Stomach (tissue), 8 donors: ENCODE measurements at regions not wholly inside any gene's neighbourhood (a gene's known extent, or its start where the extent isn't known, plus 50 kb on each side); places are given as distances from the start of the nearest gene placed in this dataset.

Experiments used
- DNase-seq, 2 donors: peaks; one replicate each; pipeline versions ENCODE4 v3.0.0 to v3.0.0-alpha.2; 2013 to 2019
- H3K27ac ChIP-seq, 5 donors: fragments of 200-600 bp in 4 of 5; sonication (generic) in 4 of 5; one replicate each; pipeline ENCODE4 v1.5.1; 2013 to 2019; ENCODE audit warnings: mild to moderate bottlenecking in 1 of 5, moderate library complexity in 1 of 5
- H3K27me3 ChIP-seq, 3 donors: fragments of 200-600 bp; sonication (generic); one replicate each; pipeline ENCODE4 v1.5.1; 2017 to 2019; ENCODE audit warnings: mixed run types in 1 of 3
- H3K36me3 ChIP-seq, 4 donors: fragments of 200-600 bp; sonication (generic); 1 replicate in 3 of 4; 2 replicates in 1 of 4; pipeline ENCODE4 v1.5.1; 2016 to 2019
- H3K4me1 ChIP-seq, 4 donors: fragments of 200-600 bp; sonication (generic); one replicate each; pipeline ENCODE4 v1.5.1; 2016 to 2019
- H3K4me3 ChIP-seq, 4 donors: fragments of 200-600 bp; sonication (generic) in 3 of 4; one replicate each; pipeline ENCODE4 v1.5.1; 2016 to 2019; ENCODE audit warnings: mild to moderate bottlenecking in 1 of 4
- H3K9me3 ChIP-seq, 4 donors: fragments of 200-600 bp; sonication (generic); one replicate each; pipeline ENCODE4 v1.5.1; 2016 to 2019
- EP300 ChIP-seq: sonication (generic); formaldehyde crosslinking; IDR thresholded peaks from one replicate; pipeline ENCODE4 v1.6.1; 2017; ENCODE audit warnings: antibody characterized with exemption
- POLR2A ChIP-seq, 4 donors: fragments of 450-650 bp; IDR thresholded peaks; one replicate each; pipeline ENCODE4 v1.6.1; 2016; ENCODE audit warnings: antibody characterized with exemption in 4 of 4, control low read depth in 2 of 4, mild to moderate bottlenecking in 1 of 4, moderate library complexity in 1 of 4
- POLR2AphosphoS5 ChIP-seq, 3 donors: sonication (generic); formaldehyde crosslinking; IDR thresholded peaks; one replicate each; pipeline ENCODE4 v1.6.1; 2016; ENCODE audit warnings: antibody characterized with exemption in 3 of 3
- WGBS, 5 donors: extraction: QIAGEN DNeasy Blood & Tissue Kit in 3 of 5; methylation state at CpG; one replicate each; pipeline versions ENCODE4 v1.1.5 to v1.1.7; 2013 to 2018; 5-methylcytosine and 5-hydroxymethylcytosine counted together
- intact Hi-C: fragments of 100-400 bp; cut with DNase I; formaldehyde crosslinking; loops from one replicate; pipeline ENCODE4 v1.15.1; 2023; ENCODE audit warnings: low total_unique reads
- TF ChIP-seq, protein P1 (sequence below), 7 experiments: fragments of 450-650 bp in 4 of 7; fragments of 200-600 bp in 3 of 7; sonication (generic) in 3 of 7; IDR thresholded peaks; one replicate each; pipeline ENCODE4 v1.5.1; 2016 to 2019; ENCODE audit warnings: antibody characterized with exemption in 7 of 7, control low read depth in 2 of 7, mild to moderate bottlenecking in 1 of 7
- donor health status: healthy with polysubstance abuse.
- donor health status: Bipolar disorder and iron deficiency.
- donor health status: healthy.

DNA sequence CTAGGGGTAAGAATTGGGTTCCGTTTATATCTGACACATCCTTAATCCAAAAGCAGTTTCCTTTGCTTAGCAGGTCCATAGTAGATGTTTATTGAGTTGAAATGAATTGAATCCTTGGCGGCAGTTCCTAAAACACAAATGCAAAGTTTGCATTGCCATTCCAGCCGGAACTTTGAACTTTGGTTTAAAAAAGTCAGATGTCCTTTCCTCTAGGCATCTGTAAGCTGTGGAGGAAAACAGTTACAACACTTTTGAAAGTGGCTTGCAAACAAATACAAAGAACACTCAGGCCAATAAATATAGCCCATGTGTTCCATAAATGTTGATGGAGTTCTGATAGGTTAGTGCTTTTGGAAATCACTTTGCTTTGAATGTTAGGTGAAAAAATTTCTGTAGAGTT is 374.7 kb upstream of the RARB start:
- Histone ChIP-seq H3K27me3 (no peaks in the 10 kb centered on the region), H3K36me3 (no peaks in the 10 kb centered on the region), H3K9me3 (no peaks in the 10 kb centered on the region), H3K4me1 (no peaks in the 10 kb centered on the region), H3K27ac (no peak overlapping the region), H3K4me3 (no peak overlapping the region)
- no peak for TF ChIP-seq POLR2A (IDR thresholded peaks at IDR 0.05)
- TF ChIP-seq EP300 = no peak
- TF ChIP-seq, protein P1, sequence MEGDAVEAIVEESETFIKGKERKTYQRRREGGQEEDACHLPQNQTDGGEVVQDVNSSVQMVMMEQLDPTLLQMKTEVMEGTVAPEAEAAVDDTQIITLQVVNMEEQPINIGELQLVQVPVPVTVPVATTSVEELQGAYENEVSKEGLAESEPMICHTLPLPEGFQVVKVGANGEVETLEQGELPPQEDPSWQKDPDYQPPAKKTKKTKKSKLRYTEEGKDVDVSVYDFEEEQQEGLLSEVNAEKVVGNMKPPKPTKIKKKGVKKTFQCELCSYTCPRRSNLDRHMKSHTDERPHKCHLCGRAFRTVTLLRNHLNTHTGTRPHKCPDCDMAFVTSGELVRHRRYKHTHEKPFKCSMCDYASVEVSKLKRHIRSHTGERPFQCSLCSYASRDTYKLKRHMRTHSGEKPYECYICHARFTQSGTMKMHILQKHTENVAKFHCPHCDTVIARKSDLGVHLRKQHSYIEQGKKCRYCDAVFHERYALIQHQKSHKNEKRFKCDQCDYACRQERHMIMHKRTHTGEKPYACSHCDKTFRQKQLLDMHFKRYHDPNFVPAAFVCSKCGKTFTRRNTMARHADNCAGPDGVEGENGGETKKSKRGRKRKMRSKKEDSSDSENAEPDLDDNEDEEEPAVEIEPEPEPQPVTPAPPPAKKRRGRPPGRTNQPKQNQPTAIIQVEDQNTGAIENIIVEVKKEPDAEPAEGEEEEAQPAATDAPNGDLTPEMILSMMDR (IDR thresholded peaks at IDR 0.05) = no peak
- TF ChIP-seq POLR2AphosphoS5 (IDR thresholded peaks at IDR 0.05) = no peak
- intact Hi-C loops = no loop called here
- DNase-seq = no peak
- 42 to 64% (median 51%) methylated on average over 3 of the region's 3 CpGs for WGBS, 5 donors

DNA sequence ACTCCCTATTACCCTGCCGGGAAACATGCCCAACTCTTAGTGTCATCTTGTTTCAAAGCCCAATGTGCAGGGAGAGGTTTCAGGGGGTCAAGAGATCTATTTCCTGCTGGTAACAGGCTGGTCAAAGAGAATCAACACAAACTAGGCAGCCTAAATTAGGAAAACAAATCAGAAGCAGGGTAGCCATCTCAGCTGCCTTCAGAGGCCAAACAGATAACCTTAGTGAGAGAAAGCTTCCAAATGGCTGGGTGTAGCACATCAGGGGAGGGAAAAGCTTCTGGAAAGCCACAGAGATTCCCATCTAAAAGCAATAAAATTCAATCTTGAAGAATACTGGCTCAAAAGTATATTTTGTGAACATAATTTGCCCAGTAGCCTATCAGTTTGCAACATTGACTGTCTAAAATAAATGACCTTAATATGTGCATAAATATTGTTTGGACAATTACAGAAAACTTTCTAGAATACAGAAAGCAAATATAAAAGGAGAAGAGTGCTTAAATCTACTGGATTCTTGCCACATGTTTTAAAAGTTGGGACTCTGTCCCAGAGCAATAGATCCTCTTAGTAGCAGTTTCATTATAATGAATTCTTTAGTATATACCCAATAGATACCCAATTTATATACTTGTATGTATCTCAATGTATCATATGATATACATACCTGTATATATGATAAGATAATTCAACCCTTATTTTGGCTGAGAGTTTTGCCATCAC is 371.9 kb upstream of the RARB start:
- Histone ChIP-seq H3K4me3 (no peak overlapping the region), H3K36me3 (no peaks in the 10 kb centered on the region), H3K4me1 (no peaks in the 10 kb centered on the region), H3K27me3 (no peaks in the 10 kb centered on the region), H3K27ac (no peak overlapping the region), H3K9me3 (no peaks in the 10 kb centered on the region)
- intact Hi-C loops = no loop called here
- WGBS, 5 donors = 70 to 87% (median 82%) methylated on average over 1 of the region's 1 CpG
- TF ChIP-seq POLR2AphosphoS5 (IDR thresholded peaks at IDR 0.05) (no peak), EP300 (no peak), POLR2A (IDR thresholded peaks at IDR 0.05) (no peak)
- TF ChIP-seq, protein P1 (IDR thresholded peaks at IDR 0.05) = no peak
- no peak for DNase-seq

DNA sequence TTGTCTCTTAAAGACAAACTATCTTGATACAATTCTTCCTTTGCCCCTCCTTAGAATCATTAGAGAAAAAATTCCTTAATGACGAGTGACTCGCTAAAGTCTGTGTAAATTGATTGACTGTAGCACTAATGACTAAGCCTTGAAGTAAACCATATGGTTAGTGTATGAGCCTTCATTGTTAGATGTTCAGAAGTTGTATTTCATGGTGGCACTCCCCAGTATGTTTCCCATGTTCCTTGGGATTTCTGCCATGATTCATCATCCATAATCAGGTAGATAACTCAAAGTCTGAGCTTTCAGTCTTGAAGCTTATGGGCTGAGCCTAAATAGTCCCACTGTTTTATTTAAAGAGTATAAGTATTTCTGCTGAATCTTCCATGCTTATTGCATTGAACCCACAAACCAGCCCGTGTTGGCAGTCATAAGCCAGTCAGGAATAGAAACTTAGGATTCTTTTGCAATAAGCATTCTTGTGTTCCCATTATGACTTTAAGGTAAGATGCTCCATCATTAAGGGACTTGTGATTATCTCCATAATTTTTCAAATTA is 371.2 kb upstream of the RARB start:
- intact Hi-C loops = no loop called here

DNA sequence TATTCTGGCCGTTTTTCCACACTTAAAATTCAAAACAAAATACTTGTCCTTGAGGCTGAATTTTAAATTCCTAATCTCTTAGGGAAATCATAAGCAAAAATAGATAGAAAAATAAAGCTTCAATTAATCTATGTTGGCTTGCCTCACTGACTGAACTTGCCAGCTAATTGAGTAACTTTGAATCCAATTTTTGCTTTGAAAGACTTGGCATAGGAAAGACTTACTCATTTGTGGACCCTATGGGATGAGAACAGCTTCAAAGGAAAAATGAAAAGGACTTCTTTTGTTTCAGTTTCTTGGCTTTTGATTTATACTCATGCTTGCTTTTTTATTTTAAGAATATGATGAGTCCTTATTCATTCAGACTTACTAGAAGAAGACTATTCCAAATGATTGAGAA is 370.7 kb upstream of the RARB start:
- whole genome bisulfite sequencing, 5 donors = 42 to 64% (median 48%) methylated on average over 1 of the region's 1 CpG
- Histone ChIP-seq H3K4me3 (no peak overlapping the region), H3K27me3 (no peaks in the 10 kb centered on the region), H3K36me3 (no peaks in the 10 kb centered on the region), H3K9me3 (no peaks in the 10 kb centered on the region), H3K4me1 (no peaks in the 10 kb centered on the region), H3K27ac (no peak overlapping the region)
- no peak for DNase-seq
- intact Hi-C loops = no loop called here
- TF ChIP-seq POLR2AphosphoS5 (IDR thresholded peaks at IDR 0.05) (no peak), EP300 (no peak), POLR2A (IDR thresholded peaks at IDR 0.05) (no peak)
- TF ChIP-seq, protein P1 (IDR thresholded peaks at IDR 0.05) = no peak

More for the DNA sequence above, 371.2 kb upstream of the RARB start:
- TF ChIP-seq POLR2A (IDR thresholded peaks at IDR 0.05) (no peak), POLR2AphosphoS5 (IDR thresholded peaks at IDR 0.05) (no peak), EP300 (no peak)
- TF ChIP-seq, protein P1 (IDR thresholded peaks at IDR 0.05) = no peak
- Histone ChIP-seq H3K36me3 (no peaks in the 10 kb centered on the region), H3K4me1 (no peaks in the 10 kb centered on the region), H3K9me3 (no peaks in the 10 kb centered on the region), H3K4me3 (no peak overlapping the region), H3K27me3 (no peaks in the 10 kb centered on the region), H3K27ac (no peak overlapping the region)
- DNase-seq = no peak
- WGBS, 5 donors = 73 to 89% (median 85%) methylated on average over 3 of the region's 3 CpGs
